ENCODE measurements at regions not wholly inside any gene's neighbourhood (a gene's known extent, or its start where the extent isn't known, plus 50 kb on each side); places are given as distances from the start of the nearest gene placed in this dataset.

DNA sequence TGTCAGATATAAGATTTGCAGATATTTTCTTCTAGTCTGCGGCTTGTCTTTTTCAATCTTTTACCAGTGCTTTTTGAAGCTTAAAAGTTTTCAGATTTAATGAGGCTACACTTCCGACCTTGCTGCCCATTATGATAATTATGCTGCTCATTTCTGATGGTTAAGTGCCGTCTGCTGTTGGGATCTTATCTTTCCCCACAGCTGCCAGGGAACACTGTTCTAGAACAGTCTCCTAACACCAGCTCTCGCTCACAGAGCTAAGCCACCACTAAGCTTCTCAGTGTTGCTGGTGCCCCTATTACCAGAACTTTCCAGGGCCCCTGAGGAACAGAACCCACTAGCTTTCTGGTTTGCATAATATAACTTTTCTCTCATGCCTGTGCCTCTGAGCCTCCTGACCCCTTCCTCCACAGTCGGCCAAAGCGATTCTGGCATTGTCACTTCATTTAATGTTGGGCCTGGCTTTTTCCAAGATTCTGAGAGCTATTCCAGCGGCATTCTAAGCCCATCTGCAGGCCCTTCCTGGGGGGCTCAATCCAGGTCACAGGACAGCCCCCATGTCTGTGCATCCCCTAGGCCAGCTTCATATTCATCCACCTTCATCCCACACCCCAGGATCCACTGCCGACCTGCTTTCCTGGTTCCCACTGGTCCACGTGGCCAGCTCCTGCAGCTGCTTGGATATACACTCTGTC is 237.0 kb downstream of the PTPRU start:
- in situ Hi-C loops (cut with HindIII; ENCODE audit: low sequenced_read_pairs), result no loop called here

DNA sequence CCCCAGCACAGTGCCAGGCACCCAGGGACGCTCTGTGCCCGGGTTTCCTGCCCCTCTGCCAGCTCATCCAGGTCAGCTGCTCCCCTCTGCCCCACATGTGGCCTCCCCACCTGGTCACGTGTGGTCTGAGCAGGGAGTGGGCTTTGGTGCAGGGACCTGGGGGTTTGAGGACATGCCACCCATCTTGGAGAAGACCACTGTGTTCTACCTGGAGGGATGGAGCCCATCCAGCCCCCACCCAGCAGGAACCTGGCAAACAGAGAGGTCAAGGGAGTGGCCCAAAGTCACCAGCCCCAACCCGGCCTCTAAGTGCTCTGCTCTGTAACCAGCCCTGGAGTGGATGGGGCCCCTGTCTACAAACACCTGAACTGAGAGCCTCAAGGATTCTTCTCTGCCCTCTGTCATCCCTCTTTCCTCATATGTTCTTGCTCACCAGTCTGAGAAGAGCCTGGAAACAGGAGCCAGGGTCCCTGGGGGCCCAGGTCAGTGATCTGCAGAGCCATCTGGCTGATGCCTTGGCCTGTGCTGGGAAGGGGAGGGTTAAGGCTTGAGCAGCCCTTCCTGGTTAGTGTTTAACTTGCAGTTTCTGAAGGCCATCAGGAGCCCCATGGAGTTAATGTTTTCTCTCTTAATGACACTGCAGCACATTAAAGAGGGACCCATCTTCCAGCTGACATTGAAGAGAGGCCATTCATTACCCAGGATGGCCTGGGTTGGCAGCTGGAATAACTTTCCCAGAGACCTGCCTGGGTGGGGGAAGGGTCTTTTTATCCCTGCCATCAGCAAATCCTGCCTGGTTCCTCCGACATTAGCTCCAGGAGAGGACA is 235.4 kb downstream of the PTPRU start:
- in situ Hi-C loops (cut with HindIII; ENCODE audit: low sequenced_read_pairs), result no loop called here

DNA sequence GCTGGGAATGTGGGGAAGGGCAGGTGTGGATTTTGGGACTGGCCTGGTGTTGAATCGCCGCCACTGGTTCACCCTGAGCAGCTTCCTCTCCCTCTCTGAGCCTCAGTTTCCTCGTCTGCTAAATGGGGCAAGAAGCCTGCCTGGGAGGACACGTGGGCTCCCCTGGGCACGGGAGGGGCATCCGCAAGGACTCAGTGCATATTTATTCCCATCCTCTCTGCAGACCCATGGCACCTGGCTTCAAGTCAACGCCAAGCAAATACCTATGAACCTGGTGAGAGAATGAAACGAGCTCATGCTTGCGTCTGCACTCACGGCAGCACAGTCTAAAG is 234.4 kb downstream of the PTPRU start:
- in situ Hi-C loops (cut with HindIII; ENCODE audit: low sequenced_read_pairs), result no loop called here

DNA sequence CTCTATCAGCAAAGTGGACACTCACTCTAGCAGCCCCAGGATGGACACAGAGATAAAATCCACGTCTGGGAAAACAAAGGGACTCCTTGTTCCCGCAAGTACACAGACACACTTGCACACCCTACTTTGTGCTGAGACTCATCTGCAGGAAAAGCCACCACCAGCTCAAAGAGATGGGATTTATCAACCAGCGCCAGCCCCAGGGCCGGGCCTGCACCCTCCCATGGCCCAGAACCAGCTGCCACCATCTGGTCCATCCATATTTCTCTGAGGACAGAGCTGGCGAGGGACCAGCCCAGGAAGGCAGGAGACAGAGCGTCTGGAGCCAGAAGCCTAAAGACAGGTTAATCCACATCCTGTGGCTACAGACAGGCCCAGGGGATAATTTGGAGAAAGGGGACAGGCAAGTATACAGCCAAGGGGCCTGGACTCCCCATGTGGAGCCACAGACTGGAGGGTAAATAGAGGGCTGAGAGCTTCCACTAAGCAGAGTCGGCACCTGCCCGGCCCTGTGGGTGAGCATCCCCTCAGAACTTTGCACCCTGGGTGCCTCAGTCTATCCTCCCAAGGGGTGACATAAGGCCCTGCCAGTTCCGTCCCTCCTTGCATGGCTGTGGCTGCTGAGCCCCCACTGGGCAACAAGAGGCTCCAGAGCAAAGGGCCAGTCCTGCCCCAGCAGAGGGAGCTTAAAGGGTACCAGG is 233.9 kb downstream of the PTPRU start:
- in situ Hi-C loops (cut with HindIII; ENCODE audit: low sequenced_read_pairs), result no loop called here

DNA sequence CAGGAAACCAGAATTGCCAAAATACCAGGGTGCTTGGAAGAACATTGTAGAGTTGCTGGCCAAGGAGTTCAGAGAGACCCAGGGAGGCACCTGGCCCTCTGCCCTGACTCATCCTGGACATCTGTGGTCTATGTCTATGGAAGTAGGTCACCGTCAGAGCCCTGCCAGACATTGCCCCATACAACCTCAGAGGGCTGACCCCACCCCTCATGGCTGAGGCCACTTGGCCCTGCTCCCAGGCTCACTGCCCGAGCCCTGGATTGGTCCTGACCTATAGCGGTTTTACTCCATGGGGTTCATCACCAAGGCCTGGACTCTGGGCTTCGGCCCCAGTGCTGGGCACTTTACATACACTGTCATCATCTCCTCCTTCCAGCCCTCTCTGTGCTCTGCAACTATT is 233.1 kb downstream of the PTPRU start:
- in situ Hi-C loops (cut with HindIII; ENCODE audit: low sequenced_read_pairs), result no loop called here

DNA sequence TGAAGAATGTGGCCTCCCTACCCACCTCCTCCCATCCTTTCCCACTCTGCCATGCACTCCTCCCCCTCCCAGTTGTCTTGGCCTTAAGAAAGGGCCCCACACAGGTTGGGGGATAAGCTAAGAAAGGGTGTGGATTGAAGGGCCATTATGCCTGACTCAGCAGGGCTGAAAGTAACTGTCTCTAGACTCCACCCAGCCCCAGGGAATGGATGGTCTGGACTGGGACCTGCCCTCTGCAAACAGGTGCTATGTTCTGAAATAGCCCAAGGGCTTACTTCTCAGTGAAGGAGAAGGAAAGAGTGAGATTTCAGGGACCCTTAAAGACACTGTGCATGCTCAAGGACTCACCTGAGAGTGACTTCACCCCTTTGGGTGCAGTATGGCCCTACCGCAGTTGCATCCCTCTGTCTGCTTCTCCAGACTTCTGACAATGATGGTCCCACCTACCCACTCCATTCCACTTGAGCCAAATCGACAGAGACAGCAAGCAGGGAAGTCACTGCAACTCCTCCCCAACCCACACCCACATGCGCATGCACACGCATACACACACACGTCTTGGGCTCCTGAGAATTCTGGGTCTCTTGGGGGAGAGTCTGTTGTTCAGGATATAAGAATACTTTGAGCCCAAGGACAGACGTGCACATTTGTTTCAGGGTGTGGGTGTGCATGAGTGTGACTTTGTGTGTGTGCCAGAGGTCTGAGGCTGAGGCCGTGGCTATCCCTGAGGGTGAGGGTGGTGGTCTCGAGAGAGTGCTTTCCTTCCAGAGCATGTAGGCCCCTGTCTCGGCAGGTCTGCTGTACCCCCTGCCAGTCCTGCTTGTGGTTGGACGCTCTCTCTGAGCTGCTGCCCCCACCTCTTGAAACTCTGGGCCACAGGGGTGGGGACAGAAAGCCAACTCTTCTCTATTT is 231.9 kb downstream of the PTPRU start:
- in situ Hi-C loops (cut with HindIII; ENCODE audit: low sequenced_read_pairs), result no loop called here

DNA sequence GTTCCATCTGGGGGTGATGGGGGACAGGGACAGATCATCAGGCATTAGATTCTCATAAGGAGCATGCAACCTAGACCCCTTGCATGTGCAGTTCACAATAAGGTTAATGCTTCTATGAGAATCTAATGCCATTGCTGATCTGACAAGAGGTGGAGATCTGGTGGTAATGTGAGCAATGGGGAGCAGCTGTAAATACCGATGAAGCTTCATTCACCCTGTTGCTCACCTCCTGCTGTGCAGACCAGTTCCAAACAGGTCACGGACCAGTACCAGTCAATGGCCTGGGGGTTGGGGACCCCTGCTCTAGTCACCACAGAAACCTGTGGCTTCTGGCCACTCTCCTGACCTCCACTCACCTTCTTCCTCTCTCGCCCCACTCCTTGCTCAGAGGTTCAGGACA is 229.9 kb downstream of the PTPRU start:
- in situ Hi-C loops (cut with HindIII; ENCODE audit: low sequenced_read_pairs), result no loop called here

DNA sequence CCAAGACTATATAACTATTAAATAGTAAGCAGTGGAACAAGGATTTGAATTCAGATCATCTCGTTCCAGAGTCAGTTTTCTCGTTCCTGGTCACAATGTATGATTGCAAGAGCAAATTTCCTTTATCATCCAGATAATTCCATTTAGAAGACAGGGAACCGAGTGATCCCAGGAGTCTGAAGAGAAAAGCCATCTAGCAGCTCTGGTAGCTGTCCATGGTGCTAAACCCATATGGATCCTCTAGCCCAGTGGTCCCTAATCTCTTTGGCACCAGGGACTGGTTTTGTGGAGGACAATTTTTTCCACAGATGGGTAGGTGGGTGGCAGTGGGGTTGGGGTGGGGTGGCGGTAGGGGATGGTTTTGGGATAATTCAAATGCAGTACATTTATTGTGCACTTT is 229.4 kb downstream of the PTPRU start:
- in situ Hi-C loops (cut with HindIII; ENCODE audit: low sequenced_read_pairs), result no loop called here

DNA sequence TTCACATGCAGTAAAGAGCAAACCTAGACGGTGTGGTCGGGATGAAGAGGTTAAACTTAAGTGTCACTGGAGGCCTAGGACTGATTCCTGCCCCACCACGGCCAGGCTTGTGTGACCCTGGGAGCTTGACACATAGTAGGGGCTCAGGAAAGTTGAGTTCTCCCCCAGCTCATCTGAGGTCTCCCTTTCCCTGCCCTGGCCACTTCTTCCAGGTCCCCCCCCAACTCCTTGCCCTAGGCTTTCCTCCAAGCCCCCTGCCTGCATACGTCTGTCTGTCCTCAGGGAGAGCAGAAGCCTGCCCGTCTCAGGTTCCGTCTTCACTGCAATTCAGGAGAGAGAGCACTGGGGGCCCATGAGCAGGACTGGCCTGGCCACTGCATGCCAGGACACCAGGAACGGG is 225.8 kb downstream of the PTPRU start:
- in situ Hi-C loops (cut with HindIII; ENCODE audit: low sequenced_read_pairs), result no loop called here

DNA sequence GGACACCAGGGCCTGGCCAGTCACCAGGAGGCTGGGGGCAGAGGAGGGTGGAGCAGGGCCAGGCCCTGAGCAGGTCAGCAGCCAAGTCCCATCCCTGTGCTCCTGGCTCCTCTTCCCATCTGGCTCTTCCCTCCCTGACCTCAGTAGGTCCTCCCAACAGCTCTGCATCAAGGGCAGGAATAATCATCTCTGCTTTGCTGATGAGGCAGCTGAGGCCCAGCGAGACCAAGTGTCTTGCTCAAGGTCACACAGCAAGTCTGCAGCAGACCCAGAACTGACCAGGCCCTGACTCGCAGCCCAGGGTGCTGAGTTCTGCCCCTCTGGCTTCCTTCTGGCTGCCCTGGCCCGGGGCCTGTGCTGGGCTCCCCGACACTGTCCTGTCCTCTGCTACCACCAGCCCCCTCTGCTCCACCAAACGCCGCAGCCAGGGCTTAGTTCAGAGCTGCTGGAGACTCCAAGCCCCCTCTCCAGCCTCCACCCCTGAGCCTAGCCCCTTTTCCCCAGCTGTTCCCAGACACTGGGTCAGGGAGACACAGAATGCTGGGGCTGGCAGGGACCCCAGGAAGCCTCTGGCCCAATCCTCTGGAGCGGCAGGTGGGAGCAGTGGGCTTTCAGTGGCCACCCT is 224.9 kb downstream of the PTPRU start:
- in situ Hi-C loops (cut with HindIII; ENCODE audit: low sequenced_read_pairs), result no loop called here

DNA sequence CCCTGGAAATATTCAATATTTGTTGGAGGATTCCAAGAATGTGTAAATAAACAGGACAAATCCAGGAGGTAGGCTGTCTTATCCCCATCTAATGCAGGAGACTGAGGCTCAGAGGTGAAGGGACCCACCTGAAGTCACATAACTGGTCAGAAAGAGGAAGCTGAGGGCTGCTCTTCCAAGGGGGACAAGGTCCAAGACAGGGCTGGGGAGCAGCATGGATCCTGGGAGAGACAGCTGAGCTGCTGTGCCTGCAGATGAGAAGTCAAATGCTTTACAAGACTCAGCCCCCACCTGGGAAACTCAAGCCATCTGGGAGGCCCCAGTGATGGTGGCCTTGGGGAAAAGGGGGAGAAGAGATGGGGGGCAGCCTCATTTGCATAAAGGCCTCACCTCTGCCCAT is 224.4 kb downstream of the PTPRU start:
- in situ Hi-C loops (cut with HindIII; ENCODE audit: low sequenced_read_pairs), result no loop called here

DNA sequence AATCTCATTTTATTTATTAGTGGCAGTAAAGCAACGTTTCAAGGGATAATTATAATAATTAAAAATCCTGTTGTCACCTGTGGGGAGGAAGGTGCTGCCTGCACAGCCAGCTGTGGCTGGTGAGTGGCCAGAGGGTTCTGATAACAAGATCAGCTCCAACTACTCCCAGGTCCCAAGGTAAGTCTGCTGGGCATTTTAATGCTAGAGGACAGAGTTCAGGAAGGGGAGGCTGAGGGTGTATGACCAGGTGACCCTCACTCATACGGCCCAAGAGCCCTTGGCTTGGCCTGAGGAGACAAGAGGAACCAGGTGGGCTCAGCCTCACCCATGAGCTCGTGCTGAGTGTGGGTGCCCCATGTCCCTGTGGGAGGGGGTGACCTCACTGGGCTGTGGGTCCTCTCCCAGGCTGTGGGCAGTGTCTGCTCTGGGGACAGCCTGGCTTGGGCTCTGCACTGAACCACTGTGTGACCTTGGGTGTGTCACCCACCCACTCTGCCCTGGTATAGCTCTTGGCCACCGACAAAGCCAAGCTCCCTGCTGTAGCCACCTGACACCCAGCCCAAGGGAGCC is 223.8 kb downstream of the PTPRU start:
- in situ Hi-C loops (cut with HindIII; ENCODE audit: low sequenced_read_pairs), result no loop called here

DNA sequence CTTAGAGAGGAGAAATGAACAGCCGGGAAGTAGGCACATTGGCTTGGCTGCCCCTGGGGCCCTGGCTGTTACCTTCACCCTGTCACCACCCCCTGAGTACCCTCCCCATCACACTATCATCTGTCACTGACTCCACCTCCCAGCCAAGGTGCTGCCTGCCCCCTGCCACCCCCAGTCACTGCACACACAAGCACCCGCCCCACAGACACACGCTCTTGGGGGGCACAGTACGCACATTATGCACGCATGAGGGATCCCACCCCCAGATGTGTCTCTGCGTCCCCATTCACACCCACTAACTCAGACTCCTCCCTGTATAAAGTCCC is 223.3 kb downstream of the PTPRU start:
- in situ Hi-C loops (cut with HindIII; ENCODE audit: low sequenced_read_pairs), result no loop called here

DNA sequence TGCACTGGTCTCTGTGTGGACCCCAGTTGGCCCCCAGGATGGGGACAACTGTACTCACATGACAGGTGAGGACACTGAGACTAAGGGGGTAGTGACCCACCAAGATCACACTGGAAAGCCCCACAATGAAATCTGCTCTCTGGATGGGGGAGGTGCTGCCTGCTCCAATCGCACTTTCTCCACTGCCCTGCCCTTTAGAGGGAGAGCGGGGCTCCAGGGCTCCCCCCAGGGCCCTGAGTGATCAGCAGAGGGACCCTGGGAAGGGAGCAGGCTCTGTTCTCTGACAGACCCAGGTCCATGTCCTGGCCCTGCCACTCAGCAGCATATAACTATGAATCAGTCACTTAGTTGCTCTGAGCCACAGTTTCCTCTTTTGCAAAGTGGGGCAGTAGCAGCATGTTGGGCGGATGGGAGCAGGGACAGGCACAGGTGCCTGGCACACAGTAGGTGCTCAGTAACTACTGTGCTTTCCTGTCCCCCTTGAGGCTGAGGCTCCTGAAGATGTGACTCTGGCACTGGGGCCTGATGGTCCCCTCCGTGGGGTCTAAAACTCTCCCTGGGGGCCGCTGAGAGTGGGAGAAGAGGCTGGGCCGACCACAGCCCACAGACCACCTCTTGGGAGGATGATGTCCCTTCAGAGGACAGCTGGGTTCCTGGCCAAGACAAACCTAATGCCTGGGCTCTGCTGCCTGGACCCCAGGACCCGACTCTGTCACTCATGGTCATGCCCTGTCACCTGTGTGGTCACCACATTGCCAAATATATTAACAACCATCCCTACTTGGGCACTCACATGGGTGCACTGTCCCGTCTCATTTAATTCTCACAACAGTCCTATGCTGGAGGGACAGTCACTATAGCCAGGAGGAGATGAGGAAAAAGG is 222.7 kb downstream of the PTPRU start:
- in situ Hi-C loops (cut with HindIII; ENCODE audit: low sequenced_read_pairs), result no loop called here

DNA sequence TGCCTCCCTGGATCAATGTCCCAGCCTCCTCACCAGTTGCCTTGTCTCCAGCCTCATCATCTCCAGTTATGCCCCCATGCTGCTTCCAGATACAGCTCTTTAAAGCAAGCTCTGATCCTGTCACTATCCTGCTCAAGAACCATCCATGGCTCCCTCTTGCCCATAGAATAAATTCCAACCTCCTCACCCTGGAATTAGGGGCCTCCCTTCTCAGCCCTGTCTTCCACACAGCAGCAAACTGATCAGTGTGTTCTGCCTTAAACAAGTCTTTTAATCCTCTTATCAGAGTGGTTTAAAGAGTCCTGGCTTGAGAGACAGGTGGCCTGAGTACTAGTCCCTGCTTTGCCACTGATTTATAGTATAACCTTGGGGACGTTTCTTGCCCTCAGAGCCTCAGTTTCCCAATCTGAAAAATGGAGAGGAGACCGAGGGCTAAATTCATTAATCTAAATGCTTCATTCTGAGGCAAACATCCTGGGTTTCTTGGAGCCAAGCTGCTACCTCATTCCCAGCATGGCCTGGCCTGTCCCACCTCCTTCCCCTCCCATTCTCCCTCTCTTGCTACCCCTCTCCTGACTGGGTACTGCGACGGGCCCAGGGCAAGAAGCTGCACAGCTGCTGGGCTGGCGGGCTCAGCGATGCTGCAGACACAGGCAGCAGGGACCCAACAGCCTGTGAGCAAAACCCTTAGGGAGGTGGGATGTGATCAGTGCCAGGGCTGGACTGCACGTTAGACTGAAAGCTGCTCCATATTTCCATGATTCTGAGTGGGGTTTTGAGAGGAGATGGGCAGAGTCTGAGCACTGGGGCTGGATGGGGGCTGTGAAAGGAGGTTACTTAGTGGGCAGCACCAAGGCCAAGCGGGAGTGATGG is 221.4 kb downstream of the PTPRU start:
- in situ Hi-C loops (cut with HindIII; ENCODE audit: low sequenced_read_pairs), result no loop called here

DNA sequence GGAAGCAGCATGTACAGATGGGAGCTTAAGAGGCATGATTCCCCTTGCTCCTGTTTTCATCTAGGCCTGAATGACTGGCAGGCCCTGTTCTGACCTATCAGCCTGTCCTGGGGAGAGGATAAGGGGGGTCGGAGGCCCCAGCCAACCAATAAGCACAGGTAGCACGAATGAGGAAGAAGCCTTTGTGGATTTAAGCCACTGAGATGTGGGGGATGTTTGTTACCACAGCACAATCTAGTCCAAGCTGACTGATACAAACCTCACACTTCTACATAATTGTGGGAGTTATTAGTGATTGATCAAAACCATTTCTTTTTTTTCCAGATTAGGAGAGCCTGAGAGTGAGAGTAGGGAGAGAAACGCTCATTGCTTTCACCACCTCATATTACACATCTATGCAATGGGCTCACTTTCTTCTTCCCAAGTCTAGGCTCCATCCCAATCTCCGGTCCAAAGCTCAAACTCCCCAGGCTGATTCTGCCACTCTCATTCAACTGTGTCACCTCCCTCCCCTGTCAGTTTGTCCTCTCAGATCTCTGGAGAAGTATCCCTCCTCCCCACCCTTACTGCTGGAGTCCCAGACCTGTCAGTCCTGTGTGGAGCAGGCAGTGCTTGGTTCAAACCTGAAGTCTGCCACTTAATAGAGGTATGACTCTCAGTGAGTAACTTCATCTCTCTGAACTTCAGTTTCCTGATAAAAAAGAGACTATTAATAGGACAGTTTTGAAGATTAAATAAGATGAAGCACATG is 220.5 kb downstream of the PTPRU start:
- in situ Hi-C loops (cut with HindIII; ENCODE audit: low sequenced_read_pairs), result no loop called here

DNA sequence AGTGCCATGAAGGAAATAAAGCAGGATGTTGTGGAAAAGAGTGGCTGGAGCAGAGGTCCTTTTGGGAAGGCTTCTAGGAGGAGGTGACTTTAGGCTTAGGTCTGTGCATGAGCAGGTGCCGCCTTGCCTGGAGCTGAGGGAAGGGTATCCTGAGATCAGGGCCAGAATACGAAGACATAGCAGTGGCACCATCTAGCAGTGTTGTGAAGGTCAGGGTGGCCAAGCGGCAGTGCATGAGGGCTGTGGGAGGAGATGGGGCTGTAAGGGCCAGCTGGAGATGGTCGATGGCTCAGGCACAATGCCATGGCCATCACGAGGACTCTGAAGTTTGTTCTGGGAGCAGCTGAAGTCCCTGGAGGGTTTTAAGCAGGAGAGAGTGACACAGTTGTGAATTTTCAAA is 219.5 kb downstream of the PTPRU start:
- in situ Hi-C loops (cut with HindIII; ENCODE audit: low sequenced_read_pairs), result no loop called here
